Aorta (tissue), 5 donors: ENCODE measurements at regions not wholly inside any gene's neighbourhood (a gene's known extent, or its start where the extent isn't known, plus 50 kb on each side); places are given as distances from the start of the nearest gene placed in this dataset.
"Not testable (repeated sequence)": the region's sequence is repeated elsewhere in the genome, so short reads cannot be mapped to it uniquely, and the experiment has no call there.

ENCODE experiments used
- ATAC-seq: fragments of 200-7000 bp; cut with Tn5 transposase; one replicate; pipeline ENCODE4 v1.9.1; 2022; ENCODE audit warnings: moderate library complexity; ENCODE audit not compliant: low FRiP score
- DNase-seq, 2 donors: peaks; one replicate each; pipeline ENCODE4 v3.0.0-alpha.2; 2020
- H3K27ac ChIP-seq, 2 donors: one replicate each; pipeline ENCODE4 v1.5.1; 2013; ENCODE audit warnings: low read length in 2 of 2, mild to moderate bottlenecking in 2 of 2, moderate library complexity in 2 of 2, control low read depth in 1 of 2, inconsistent platforms in 1 of 2, low read depth in 1 of 2
- H3K27me3 ChIP-seq, 2 donors: one replicate each; pipeline ENCODE4 v1.6.1; 2013; ENCODE audit warnings: control low read depth in 1 of 2, low read length in 1 of 2, mild to moderate bottlenecking in 1 of 2, moderate library complexity in 1 of 2; ENCODE audit not compliant: insufficient read depth in 2 of 2, control insufficient read depth in 1 of 2
- H3K36me3 ChIP-seq, 2 donors: one replicate each; pipeline ENCODE4 v1.6.1; 2013; ENCODE audit warnings: control low read depth in 1 of 2, low read length in 1 of 2, mild to moderate bottlenecking in 1 of 2; ENCODE audit not compliant: insufficient read depth in 2 of 2, control insufficient read depth in 1 of 2
- H3K4me1 ChIP-seq, 2 donors: one replicate each; pipeline ENCODE4 v1.6.1; 2013; ENCODE audit warnings: low read length in 2 of 2, control low read depth in 1 of 2, mild to moderate bottlenecking in 1 of 2, moderate library complexity in 1 of 2; ENCODE audit not compliant: insufficient read depth in 2 of 2, control insufficient read depth in 1 of 2
- H3K4me3 ChIP-seq, 2 donors: one replicate each; pipeline ENCODE4 v1.5.1; 2013; ENCODE audit warnings: low read length in 2 of 2, control low read depth in 1 of 2, mild to moderate bottlenecking in 1 of 2
- H3K9me3 ChIP-seq: one replicate; pipeline ENCODE4 v1.6.1; 2013; ENCODE audit warnings: mild to moderate bottlenecking, low read length; ENCODE audit not compliant: control insufficient read depth
- WGBS, 2 donors: extraction: QIAGEN DNeasy Blood & Tissue Kit; methylation state at CpG; one replicate each; pipeline ENCODE4 v1.1.7; 2013; 5-methylcytosine and 5-hydroxymethylcytosine counted together
- intact Hi-C, 2 donors: fragments of 100-400 bp; cut with DNase I; formaldehyde crosslinking; loops; one replicate each; pipeline versions ENCODE4 v1.14.2 to v1.15.0; 2022
- donor health status: healthy with polysubstance abuse.
- donor health status: Bipolar disorder and iron deficiency.
- donor health status: DM: no; HTN: no; CAD: no.
- donor health status: DM: no; HTN: no; CAD: no.
- donor health status: DM: yes; HTN: yes; CAD: no.

DNA sequence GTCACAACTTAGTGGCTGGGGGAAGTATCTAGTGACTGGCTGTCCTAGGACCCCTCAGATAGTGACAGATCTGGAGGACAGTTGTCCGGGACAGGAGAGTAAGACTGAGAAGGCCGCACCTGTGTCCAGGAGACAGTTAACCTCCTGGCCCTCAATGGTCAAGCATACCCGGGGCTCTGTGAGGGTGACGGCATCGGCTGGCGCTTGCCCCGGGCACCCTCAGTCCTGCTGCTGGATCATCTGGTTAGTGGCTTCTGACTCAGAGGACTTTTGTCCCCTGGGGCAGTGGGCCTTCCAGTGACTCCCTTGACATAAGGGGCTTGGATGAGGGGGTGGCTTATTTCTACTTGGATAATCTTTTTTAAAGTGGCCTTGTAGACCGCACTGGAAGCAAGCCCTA lies 116.5 kb downstream of the CGGBP1 start:
- H3K4me1 ChIP-seq, H3K27ac ChIP-seq, DNase-seq, H3K36me3 ChIP-seq, H3K27me3 ChIP-seq, H3K9me3 ChIP-seq, ATAC-seq, H3K4me3 ChIP-seq, intact Hi-C loops: not testable (repeated sequence)
- WGBS, 2 donors: 93 to 95% methylated on average over 8 of the region's 8 CpGs

DNA sequence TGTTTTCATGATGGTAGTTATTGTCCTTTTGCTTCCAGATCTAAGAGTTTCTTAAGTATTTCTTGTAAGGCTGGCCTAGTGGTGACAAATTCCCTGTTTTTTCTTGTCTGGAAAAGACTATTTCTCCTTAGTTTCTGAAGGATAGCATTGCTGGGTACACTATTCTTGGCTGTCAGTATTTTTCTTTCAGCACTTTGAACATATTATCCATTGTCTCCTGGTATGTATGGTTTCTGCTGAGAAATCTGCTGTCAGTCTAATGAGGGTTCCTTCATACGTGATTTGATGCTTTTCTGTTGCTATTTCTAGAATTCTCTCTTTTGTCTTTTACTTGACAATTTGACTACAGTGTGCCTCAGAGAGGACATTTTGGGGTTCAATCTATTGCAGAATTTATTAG lies 134.3 kb downstream of the CGGBP1 start:
- intact Hi-C loops: no loop called here
- no peaks in the 10 kb centered on the region for H3K4me1 ChIP-seq
- H3K4me3 ChIP-seq: no peak overlapping the region
- no peak overlapping the region for H3K27ac ChIP-seq
- H3K9me3 ChIP-seq: peaks cover 5% of the 10 kb centered on the region
- H3K36me3 ChIP-seq: no peaks in the 10 kb centered on the region
- DNase-seq (no peak), ATAC-seq (no peak)
- H3K27me3 ChIP-seq: no peaks in the 10 kb centered on the region
- WGBS, 2 donors: 59 to 69% methylated on average over 1 of the region's 1 CpG

DNA sequence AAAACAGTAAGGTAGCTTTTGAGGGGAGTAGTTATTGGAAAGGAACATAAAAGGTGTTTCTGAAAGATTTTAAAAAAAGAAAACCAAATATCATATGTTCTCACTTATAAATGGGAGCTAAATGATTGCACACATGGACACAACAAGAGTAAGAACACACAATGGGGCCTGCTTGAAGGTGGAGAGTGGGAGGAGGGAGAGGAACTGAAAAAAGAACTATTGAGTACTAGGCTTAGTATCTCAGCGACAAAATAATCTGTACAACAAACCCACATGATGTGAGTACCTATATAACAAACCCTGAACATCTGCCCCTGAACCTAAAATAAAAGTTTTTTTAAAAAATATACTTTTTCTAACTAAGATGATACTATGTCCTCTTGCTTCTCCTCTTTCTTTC lies 138.3 kb downstream of the CGGBP1 start:
- no peak overlapping the region for H3K27ac ChIP-seq
- no peak for ATAC-seq
- no peaks in the 10 kb centered on the region for H3K27me3 ChIP-seq
- H3K4me1 ChIP-seq: no peaks in the 10 kb centered on the region
- intact Hi-C loops: no loop called here
- peaks cover 5% of the 10 kb centered on the region for H3K9me3 ChIP-seq
- no peak for DNase-seq
- WGBS, 2 donors: 31 to 38% methylated on average over 1 of the region's 1 CpG
- no peaks in the 10 kb centered on the region for H3K36me3 ChIP-seq
- H3K4me3 ChIP-seq: no peak overlapping the region

DNA sequence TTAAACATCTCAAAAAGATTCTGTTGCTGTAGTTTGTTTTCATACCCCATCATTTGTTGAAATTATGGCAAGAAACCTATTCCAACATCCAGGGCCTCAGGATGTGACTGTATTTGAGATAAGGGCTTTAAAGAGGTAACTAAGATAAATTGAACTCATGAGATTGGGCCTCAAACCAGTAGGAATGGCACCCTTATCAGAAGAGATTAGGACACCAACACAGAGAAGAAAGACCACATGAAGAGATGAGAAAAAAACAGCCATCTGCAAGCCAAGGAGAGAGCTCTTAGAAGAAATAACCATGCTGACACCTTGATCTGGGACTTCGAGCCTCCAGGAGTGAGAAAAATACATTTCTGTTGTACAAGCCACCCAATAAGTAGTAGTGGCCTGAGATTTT lies 157.7 kb downstream of the CGGBP1 start:
- Histone ChIP-seq H3K9me3 (no peaks in the 10 kb centered on the region), H3K36me3 (no peaks in the 10 kb centered on the region), H3K4me3 (no peak overlapping the region), H3K27ac (no peak overlapping the region), H3K4me1 (no peaks in the 10 kb centered on the region), H3K27me3 (no peaks in the 10 kb centered on the region)
- WGBS, 2 donors: 77 to 88% methylated on average over 1 of the region's 1 CpG
- ATAC-seq: no peak
- intact Hi-C loops: no loop called here
- no peak for DNase-seq

DNA sequence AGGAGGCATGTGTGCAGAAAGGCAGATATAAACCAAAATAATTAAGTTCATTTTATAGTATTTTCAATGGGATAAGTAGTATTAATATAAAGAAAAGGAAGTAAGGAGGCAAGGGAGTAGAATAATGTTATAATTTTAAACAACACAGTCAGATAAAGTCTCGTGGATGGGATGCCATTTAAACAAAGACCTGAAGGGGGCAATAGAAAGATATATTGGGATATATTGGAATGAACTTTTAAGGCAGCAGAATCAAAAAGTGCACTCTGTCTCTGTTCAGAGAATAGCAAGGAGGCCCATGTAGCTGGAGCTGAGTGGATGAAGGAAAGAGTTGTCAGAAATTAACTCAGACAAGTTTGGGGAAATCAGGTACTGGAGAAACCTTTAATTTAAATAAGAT lies 158.7 kb downstream of the CGGBP1 start:
- intact Hi-C loops: no loop called here
- Histone ChIP-seq H3K27me3 (no peaks in the 10 kb centered on the region), H3K4me3 (no peak overlapping the region), H3K36me3 (no peaks in the 10 kb centered on the region), H3K4me1 (no peaks in the 10 kb centered on the region), H3K27ac (no peak overlapping the region), H3K9me3 (no peaks in the 10 kb centered on the region)
- DNase-seq: no peak
- no peak for ATAC-seq
- 1 to 5% methylated on average over 1 of the region's 1 CpG for WGBS, 2 donors

DNA sequence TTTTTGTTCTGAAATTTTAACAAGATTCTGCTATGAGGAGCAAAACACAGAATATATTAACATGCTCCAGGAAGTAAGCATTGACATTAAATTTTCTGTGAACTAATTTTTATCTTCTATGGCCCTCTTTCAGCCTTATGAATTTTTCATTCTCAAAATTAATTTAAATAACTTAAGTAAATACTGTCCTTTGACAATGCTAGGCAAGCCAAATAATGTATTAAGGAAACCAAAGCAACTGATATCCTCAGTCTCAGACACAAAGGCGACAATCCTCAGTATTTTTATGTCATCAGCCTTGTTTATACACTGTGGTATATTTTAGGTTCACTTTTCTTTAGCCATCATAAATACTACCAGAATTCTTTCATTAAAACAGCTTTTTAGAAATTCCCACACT lies 159.8 kb downstream of the CGGBP1 start:
- intact Hi-C loops: no loop called here
- no peak for ATAC-seq
- 39 to 66% methylated on average over 1 of the region's 1 CpG for WGBS, 2 donors

DNA sequence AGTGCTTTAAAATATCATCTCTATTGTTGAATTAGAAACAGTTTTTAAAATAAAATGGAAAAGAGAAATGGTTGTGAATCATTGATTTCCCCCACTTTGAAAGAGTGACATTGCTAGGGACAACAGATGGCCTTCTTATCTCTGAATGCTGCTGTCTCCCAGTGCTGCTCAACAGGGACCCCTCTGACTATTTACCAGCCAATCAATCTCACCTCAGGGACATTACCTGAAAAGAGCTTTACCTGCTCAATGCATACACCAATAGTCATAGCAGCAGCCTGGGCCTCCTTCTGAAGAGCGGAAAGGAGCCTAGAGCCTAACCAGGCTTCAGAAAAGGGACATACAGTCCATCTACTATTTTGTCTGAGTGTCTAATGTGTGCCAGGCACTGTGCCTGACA lies 162.8 kb downstream of the CGGBP1 start:
- no peak for ATAC-seq
- no peak overlapping the region for H3K27ac ChIP-seq
- intact Hi-C loops: no loop called here
- H3K4me3 ChIP-seq: no peak overlapping the region
- 95 to 100% methylated on average over 1 of the region's 1 CpG for WGBS, 2 donors
- no peaks in the 10 kb centered on the region for H3K36me3 ChIP-seq
- no peaks in the 10 kb centered on the region for H3K9me3 ChIP-seq
- no peak for DNase-seq
- H3K4me1 ChIP-seq: no peaks in the 10 kb centered on the region
- H3K27me3 ChIP-seq: no peaks in the 10 kb centered on the region

More for the DNA sequence above, 159.8 kb downstream of the CGGBP1 start:
- Histone ChIP-seq H3K9me3 (no peaks in the 10 kb centered on the region), H3K4me1 (no peaks in the 10 kb centered on the region), H3K4me3 (no peak overlapping the region), H3K27ac (no peak overlapping the region), H3K27me3 (no peaks in the 10 kb centered on the region), H3K36me3 (no peaks in the 10 kb centered on the region)
- DNase-seq: no peak

DNA sequence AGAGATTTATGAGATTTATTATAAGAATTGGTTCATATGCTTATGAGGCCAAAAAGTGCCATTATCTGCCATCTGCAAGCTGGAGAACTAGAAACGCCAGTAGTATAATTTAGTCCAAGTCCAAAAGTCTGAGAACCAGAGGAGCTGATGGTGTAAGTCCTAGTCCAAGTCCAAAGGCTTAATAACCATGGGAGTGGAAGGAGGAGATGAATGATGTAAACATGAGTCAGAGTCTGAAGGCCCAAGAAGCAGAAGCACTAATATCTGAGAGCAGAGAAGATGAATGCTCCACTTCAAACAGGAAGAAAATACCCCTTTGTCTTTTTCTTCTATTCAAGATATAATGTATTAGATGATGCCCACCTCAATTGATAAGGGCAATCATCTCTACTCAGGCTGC lies 185.7 kb downstream of the CGGBP1 start:
- intact Hi-C loops: no loop called here
- Histone ChIP-seq H3K36me3 (no peaks in the 10 kb centered on the region), H3K4me1 (no peaks in the 10 kb centered on the region), H3K4me3 (no peak overlapping the region), H3K9me3 (peaks cover 2% of the 10 kb centered on the region), H3K27me3 (no peaks in the 10 kb centered on the region), H3K27ac (no peak overlapping the region)
- 65 to 74% methylated on average over 1 of the region's 1 CpG for WGBS, 2 donors
- DNase-seq (no peak), ATAC-seq (no peak)

DNA sequence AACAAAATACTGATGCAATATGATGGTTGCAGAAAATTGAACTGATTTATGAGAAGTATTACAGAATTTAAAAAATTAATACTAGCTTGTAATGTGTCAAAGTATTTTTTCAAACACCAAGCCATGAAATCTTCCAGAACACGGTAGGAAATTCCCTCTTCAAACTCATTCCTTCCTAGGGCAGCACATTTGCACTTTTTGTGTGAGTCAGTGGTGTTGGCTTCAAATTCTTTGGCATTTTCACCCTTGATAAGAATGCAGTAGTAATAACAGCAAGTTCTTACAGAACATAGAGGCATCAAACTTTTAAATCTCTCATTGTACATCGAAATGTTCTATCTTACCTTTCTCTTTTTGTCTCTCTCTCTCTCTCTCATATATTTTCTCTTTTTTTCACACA lies 191.8 kb downstream of the CGGBP1 start:
- Histone ChIP-seq H3K9me3 (peaks cover 2% of the 10 kb centered on the region), H3K4me1 (no peaks in the 10 kb centered on the region), H3K27me3 (no peaks in the 10 kb centered on the region), H3K36me3 (no peaks in the 10 kb centered on the region), H3K4me3 (no peak overlapping the region), H3K27ac (no peak overlapping the region)
- DNase-seq (no peak), ATAC-seq (no peak)
- 26 to 34% methylated on average over 2 of the region's 2 CpGs for WGBS, 2 donors
- intact Hi-C loops: no loop called here
